ENCODE measurements at regions not wholly inside any gene's neighbourhood (a gene's known extent, or its start where the extent isn't known, plus 50 kb on each side); places are given as distances from the start of the nearest gene placed in this dataset.

- DNase-seq (ENCODE audit: low read depth in 1 of 2, low spot score in 1 of 2), result no peak
Measured at GRCh38 chr5:2387634-2388325, 363.7 kb downstream of the IRX2 start.

DNA sequence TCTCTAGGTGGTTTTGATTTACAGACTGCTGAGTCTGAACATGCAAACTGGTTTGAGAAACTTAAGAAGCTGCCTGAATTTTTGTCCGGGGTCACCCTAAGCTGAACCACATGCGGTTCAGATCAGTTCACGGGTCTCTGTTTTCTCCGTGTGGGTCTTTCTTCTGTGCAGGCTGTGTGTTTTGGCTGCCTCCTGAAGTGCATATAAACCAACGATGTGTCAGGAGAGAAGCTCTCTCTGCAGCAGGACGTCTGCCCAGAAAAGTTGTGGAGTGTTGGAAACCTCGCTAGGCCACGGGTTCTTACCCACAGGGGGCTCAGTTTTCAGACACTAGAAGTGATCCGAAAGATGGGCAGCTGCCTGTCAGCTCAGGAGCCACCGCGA lies 364.2 kb downstream of the IRX2 start:
- DNase-seq (ENCODE audit: low read depth in 1 of 2, low spot score in 1 of 2), result no peak

DNA sequence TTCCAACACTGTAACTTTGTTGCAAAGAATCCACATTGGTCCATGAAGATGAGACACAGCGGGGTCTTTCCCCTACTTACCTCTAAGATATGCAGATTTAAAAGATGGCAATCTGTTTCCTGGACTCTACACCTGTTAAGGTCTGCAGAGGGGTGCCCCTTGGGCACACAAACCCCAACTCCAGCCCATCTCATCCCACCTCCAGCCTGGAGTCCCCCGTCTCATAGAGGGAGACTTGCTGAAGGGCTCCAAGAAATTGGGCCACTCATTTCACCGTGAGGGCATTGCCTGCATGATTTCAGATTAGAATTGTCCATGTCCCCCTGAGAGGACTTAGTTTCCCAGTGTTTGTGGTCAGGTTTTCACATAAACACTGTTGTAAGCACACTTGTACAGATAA lies 365.7 kb downstream of the IRX2 start:
- no peak for DNase-seq (ENCODE audit: low read depth in 1 of 2, low spot score in 1 of 2)

DNA sequence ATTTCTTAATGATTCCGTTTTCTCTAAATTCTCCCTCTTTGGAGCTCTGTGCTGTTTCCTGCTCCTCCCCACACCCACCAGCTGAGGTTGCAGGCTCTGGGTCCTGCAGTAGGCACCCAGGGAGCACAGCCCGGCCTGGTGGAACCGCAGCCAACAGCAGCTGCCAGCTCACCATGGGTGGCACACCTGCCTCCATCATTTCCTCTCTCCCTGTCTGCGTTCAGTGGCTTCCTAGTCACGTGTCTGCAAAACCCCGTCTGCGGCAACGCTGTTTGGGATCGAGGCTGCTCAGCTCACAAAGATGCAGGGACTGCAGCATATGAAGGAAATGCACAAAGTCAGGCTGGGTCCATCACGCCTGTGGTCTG lies 367.8 kb downstream of the IRX2 start:
- no peak for DNase-seq (ENCODE audit: low read depth in 1 of 2, low spot score in 1 of 2)

DNA sequence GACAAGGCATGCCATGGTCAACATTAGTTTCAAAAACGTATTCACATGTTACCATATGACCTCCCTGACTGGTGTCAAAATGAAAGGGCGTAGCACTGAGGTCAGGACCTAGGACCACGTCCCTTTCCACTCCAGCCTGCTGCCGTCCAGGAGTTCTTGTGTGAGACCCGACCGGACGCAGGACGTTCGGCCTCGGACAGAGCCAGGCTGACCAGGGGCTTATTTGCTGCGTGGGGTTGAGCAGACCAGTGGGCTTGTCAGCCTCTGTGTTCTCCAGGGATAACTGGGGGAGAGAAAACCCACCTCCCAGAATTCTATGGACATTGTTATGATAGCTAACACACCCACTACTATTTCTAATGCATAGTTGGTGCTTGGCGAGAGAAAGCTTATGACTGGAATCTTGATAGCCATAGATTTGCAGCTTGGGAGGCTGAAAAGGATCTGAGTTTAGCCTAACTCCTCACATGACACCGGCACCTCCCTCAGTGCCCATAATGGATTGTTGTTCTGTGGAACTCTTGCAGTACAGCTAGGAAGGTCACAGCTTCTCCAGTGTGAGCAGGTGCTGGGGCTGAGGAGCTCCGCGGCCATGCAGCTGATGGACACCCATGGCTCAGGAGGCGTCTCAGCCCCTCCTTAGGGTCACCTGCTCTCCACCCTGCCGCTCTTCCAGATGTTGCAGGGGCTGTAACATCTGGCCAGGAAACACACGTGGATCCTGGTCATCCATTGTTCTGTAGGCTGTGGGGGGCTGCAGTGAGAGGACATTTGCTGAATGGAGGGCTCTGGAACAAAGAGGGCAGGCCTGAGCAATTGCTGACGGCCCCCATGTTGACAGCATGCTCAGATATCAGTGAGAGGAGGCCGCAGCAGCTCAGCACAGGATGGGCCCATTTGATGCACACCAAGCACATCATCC lies 368.4 kb downstream of the IRX2 start:
- DNase-seq (ENCODE audit: low read depth in 1 of 2, low spot score in 1 of 2), result no peak

DNA sequence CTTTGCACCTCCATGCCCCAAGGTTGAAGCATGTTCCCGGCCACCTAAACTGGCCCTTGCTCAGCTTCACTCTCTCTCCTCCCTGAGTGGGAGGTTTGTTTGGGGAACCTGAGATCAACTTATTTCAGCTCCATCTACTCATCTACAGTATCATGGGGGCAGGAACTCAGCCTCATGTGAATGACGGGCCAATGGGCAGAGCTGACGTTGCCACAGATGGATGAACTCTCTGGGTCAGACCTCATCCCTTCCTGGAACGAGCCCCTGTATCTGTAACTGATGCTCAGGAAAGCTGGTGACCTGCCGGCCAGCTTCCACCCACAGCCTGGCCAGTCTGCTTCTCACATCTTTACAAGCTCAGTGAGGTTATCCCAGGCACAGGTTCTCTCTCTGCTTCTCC lies 369.6 kb downstream of the IRX2 start:
- no peak for DNase-seq (ENCODE audit: low read depth in 1 of 2, low spot score in 1 of 2)

GRCh38 chr5:2381070-2381469 lies 370.4 kb downstream of the IRX2 start:
- no peak for DNase-seq (ENCODE audit: low read depth in 1 of 2, low spot score in 1 of 2)

GRCh38 chr5:2378976-2379375 lies 372.5 kb downstream of the IRX2 start:
- DNase-seq (ENCODE audit: low read depth in 1 of 2, low spot score in 1 of 2), result no peak

DNA sequence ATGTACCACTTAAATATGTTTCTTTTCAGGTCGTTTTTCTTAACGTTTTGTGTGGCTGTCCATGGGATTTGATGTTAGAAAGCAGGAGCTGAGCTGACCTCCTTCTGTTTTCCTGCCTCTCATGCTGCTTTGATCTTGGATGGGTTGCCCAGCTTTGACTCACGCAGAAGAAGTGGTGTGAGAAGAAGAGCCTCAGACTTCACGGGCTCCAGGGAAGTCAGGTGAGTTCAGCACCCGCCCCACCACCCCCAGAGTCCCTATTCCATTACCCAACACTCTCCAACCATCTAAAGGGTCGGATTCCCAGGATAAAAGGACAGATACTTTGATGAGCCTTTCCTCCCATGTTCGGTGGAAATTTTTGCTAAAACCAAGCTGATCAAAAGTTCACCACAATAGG lies 373.4 kb downstream of the IRX2 start:
- DNase-seq (ENCODE audit: low read depth in 1 of 2, low spot score in 1 of 2), result no peak

DNA sequence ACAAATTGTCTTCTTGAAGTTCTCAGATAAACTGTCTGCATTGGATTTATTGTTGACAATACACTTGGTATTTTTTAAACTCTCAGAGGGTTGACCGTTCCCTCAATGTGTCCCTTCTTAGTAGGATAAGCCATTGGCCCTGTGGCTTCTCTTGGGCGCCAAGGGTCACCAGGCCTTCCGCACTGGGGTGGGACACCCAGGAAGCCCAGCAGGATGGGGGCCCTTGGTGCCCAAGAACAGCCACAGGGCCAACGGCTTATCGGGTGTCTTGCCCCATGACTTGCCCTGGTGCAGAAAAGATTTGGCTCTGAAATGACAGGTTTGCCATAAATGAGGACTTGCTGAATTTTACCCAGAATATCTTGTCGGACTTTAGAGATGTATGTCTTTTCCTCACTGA lies 375.0 kb downstream of the IRX2 start:
- no peak for DNase-seq (ENCODE audit: low read depth in 1 of 2, low spot score in 1 of 2)

DNA sequence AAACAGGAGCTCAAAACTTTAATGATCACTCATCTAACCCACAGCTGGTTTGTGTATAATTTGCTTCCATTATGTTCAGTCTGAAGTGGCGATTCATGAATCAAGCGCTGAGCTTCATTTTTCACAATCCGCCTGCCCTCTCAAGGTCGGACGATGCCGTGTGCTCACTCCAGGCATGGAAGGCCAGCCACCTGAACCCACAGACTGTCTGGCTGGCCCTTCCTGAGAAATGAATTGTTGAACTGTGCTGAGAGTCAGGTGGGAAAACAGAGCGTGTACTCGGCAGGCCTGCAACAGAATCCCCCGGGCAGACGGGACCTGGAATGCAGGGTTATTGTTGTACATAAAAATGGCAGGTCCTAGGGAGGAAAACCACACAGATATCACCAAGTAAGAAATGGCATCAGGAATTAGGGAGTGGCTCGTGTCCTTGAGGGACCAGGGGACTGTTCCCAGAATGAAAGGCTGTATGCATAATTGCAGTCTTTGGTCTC lies 375.7 kb downstream of the IRX2 start:
- DNase-seq (ENCODE audit: low read depth in 1 of 2, low spot score in 1 of 2), result no peak

DNA sequence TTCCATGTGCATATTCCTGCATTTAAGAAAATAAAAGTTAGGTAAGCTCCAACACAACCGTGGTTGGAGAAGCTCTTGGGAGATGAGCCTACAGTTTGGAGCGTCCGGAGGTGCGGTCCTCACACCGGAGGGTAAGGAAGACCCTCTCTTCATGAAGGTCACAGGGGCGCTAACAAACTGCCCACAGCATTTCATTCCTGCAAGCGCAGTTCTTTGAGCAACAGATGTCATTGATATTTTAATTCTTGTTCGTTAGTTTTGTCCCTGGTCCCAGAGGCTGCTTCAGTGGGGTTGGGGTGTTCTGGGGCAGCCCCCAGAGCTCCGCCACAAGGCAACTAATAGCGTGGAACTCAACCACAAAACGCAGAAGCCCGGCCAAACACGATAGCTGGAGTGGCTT lies 376.2 kb downstream of the IRX2 start:
- DNase-seq (ENCODE audit: low read depth in 1 of 2, low spot score in 1 of 2), result no peak

DNA sequence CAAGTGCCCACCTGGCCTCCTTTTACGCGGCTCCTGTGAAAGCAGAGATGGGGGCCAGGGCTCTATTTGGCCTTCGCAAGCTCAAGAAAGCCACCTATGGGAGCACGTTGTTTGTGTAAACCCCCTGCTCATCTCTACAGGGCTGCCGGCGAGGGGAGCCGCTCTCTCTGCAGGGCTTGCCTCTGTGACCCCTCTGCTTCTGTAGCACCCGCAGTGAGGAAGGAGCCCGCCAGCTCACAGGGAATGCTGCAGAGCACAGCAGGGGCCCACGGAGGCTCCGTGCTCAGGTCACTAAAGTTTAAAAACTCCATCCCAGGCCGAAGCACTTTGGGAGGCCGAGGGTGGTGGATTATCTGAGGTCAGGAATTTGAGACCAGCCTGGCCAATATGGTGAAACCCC lies 376.8 kb downstream of the IRX2 start:
- DNase-seq (ENCODE audit: low read depth in 1 of 2, low spot score in 1 of 2), result no peak

GRCh38 chr5:2373631-2374030 lies 377.8 kb downstream of the IRX2 start:
- no peak for DNase-seq (ENCODE audit: low read depth in 1 of 2, low spot score in 1 of 2)

GRCh38 chr5:2371419-2371710 lies 380.1 kb downstream of the IRX2 start:
- no peak for DNase-seq (ENCODE audit: low read depth in 1 of 2, low spot score in 1 of 2)

DNA sequence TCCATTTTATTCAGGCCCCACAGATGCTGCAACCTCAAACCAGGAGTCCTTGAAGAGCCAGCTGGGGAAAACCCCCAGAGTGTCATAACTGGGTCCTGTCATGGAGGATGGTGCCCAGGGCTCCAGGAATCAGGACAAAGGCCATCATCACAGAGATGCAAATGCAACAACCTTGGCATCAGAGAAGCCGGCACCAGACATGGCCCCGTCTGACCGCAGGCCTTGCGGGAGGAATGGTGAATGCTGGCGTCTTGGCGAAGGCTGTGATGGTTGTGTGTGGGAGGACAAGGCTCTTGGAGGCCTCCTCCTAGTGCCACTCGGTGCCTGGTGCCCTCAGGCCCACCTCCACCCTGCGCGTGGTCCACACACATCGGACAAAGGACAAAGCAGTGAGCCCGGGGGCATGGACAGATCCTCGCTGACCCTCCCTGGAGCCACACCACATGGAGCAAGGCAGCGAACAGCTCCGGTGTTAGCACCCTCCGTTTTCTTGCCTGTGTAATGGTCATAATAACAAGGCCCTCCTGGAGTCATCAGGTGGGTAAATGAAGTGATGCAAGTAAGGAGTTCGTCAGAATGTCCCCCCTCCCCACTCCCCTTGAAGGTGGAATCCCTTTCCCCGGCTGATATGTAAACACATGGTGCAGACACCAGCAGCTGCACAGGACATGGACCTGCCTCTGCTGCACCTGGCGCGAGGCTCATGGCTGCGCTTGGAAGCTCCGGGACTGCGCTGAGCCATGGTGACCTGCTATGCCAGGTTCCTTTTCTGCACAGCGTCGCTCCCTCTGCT lies 380.7 kb downstream of the IRX2 start:
- no peak for DNase-seq (ENCODE audit: low read depth in 1 of 2, low spot score in 1 of 2)

DNA sequence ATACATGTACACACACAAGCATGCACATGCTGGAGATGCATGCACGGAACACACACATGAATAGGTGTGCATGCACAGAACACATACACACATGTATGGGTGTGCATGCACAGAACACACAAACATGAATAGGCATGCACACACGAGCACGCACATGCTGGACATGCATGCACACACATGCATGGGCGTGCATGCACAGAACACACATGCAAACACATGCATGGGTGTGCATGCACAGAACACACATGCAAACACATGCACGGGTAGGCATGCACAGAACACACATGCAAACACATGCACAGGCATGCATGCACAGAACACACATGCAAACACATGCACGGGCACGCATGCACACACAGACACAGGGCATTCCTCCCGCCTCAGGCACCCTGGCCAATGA lies 382.3 kb downstream of the IRX2 start:
- no peak for DNase-seq (ENCODE audit: low read depth in 1 of 2, low spot score in 1 of 2)

GRCh38 chr5:2366816-2367215 lies 384.7 kb downstream of the IRX2 start:
- DNase-seq (ENCODE audit: low read depth in 1 of 2, low spot score in 1 of 2), result no peak

- no peak for DNase-seq (ENCODE audit: low read depth in 1 of 2, low spot score in 1 of 2)
Measured at GRCh38 chr5:2357309-2357708, 394.2 kb downstream of the IRX2 start.

DNA sequence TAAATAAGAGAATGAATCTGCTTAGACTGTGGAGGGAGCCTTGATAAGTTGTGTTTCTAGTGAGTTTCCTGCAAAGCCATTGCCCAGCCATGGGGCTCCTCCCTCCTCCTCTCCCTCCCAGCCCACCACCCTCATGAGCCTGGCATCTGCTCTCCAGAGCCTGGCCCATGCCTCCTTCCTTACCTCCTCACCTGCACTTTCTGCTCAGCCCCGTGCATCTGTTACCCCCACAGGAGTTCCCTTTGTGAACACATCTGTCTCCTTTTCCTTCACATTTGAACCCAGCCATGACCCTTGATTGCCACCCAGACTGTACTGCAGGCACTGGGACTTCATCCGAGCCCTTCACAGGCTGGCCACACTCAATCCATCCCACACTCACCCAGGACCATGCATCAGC lies 395.6 kb downstream of the IRX2 start:
- no peak for DNase-seq (ENCODE audit: low read depth in 1 of 2, low spot score in 1 of 2)

DNA sequence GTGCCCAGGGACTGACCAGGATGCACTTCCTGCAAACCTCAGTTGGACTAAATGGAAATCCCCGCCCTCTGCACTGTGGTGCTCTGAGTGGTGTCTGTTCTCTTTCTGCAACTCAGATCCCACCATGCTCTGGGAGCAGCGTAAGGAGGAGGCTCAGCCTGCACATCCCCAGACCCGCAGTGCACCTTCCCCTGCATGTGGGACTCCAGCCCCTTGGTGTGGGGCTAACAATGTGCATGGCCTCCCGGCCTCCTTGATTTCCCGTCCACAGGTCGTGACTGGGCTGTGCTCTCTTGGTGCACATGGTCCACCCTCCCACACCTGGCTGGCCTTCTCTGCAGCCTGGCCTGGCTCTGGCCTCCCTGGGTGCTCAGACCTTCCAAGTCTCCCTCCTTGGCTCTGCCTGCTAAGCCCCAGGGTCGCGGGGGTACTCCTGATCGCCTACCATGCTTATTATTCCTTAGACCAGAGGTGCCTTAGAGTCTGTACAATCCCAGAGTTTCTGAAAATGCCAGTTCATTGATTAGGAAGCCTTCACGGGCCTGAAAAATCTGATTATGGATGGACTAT lies 397.5 kb downstream of the IRX2 start:
- DNase-seq (ENCODE audit: low read depth in 1 of 2, low spot score in 1 of 2), result no peak

DNA sequence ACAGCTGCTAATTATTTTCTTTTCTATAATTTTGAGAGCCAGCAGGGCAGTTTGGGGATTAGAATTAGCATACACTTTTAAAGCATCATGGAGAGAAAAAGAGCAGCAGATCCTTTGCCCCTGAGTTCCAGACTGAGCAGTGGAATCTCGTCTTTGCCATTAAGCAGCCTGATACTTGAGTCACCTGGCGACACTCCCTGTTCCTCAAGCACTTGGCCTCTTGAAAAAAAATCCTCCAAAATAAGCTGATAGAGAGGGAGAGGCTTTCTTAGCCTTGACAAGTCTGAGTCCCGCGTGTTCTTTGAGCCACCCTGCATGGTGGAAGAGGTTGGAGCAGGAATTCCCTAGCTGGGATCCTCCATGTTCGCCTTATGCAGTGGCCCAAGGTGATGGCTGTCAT lies 398.3 kb downstream of the IRX2 start:
- no peak for DNase-seq (ENCODE audit: low read depth in 1 of 2, low spot score in 1 of 2)
